SU-DHL-6 (cell line): ENCODE measurements at regions not wholly inside any gene's neighbourhood (a gene's known extent, or its start where the extent isn't known, plus 50 kb on each side); places are given as distances from the start of the nearest gene placed in this dataset.

Experiments
- EZH2phosphoT487 ChIP-seq: fragments of 200-600 bp; sonication (generic), shearing (Covaris generic); conservative IDR thresholded peaks from 2 replicates; pipeline ENCODE4 v1.6.1; 2018; ENCODE audit warnings: mild to moderate bottlenecking, antibody characterized with exemption, low read length, moderate library complexity, mixed read lengths
- TF ChIP-seq, protein P1 (sequence below): fragments of 200-600 bp; sonication (generic); IDR thresholded peaks from one replicate; pipeline ENCODE4 v1.5.1; 2017; ENCODE audit warnings: antibody characterized with exemption, mild to moderate bottlenecking, low read length, moderate library complexity; ENCODE audit not compliant: insufficient read depth, poor library complexity, severe bottlenecking

- TF ChIP-seq, protein P1, sequence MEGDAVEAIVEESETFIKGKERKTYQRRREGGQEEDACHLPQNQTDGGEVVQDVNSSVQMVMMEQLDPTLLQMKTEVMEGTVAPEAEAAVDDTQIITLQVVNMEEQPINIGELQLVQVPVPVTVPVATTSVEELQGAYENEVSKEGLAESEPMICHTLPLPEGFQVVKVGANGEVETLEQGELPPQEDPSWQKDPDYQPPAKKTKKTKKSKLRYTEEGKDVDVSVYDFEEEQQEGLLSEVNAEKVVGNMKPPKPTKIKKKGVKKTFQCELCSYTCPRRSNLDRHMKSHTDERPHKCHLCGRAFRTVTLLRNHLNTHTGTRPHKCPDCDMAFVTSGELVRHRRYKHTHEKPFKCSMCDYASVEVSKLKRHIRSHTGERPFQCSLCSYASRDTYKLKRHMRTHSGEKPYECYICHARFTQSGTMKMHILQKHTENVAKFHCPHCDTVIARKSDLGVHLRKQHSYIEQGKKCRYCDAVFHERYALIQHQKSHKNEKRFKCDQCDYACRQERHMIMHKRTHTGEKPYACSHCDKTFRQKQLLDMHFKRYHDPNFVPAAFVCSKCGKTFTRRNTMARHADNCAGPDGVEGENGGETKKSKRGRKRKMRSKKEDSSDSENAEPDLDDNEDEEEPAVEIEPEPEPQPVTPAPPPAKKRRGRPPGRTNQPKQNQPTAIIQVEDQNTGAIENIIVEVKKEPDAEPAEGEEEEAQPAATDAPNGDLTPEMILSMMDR = no peak
- TF ChIP-seq EZH2phosphoT487 = no peak
Observed at GRCh38 chr2:64338108-64338507, 115.9 kb upstream of the LGALSL start.
